T-helper 2 cell treated with Interferon-gamma antibody and Interleukin-4, amounts not matched to agents 5 μg/mL and 100 μg/mL, for 36 hours (primary cell): ENCODE measurements at regions not wholly inside any gene's neighbourhood (a gene's known extent, or its start where the extent isn't known, plus 50 kb on each side); places are given as distances from the start of the nearest gene placed in this dataset.
"Not testable (repeated sequence)": the region's sequence is repeated elsewhere in the genome, so short reads cannot be mapped to it uniquely, and the experiment has no call there.

Experiments
- DNase-seq: peaks from one replicate; pipeline ENCODE4 v3.0.0; 2021; ENCODE audit warnings: low spot score
- H3K27ac Mint-ChIP-seq: one replicate; pipeline ENCODE4 v1.8.0; 2021; ENCODE audit warnings: mild to moderate bottlenecking, mixed read lengths
- H3K27me3 Mint-ChIP-seq: one replicate; pipeline ENCODE4 v1.8.0; 2021; ENCODE audit warnings: low read depth, mixed read lengths
- H3K36me3 Mint-ChIP-seq: one replicate; pipeline ENCODE4 v1.8.0; 2021; ENCODE audit warnings: low read depth, mixed read lengths
- H3K4me1 Mint-ChIP-seq: one replicate; pipeline ENCODE4 v1.8.0; 2021; ENCODE audit warnings: low read depth, mixed read lengths
- H3K4me3 Mint-ChIP-seq: one replicate; pipeline ENCODE4 v1.8.0; 2022; ENCODE audit warnings: mild to moderate bottlenecking, moderate library complexity, mixed read lengths
- H3K9me3 Mint-ChIP-seq: one replicate; pipeline ENCODE4 v1.8.0; 2021; ENCODE audit warnings: mixed read lengths

DNA sequence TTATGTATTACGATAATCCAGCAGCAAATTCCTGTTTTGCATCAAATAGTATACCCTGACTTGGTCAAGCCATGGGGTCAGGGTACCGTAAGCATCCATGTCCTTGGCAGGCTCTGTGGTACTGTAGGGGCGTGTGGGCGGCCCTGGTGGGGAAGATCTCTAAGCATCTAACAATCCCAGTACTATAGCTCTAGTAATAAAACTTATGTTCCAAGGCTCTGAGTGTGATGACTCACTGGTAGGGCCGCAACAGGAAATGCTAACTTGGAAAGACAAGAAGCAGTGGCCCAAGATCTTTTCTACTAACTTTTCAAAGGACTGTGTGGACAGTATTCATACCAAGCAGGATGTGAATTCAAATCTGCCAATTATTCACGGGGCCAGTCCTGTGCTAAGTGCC lies 63.8 kb downstream of the CLEC18A start:
- H3K4me3 Mint-ChIP-seq, H3K27me3 Mint-ChIP-seq: not testable (repeated sequence)

DNA sequence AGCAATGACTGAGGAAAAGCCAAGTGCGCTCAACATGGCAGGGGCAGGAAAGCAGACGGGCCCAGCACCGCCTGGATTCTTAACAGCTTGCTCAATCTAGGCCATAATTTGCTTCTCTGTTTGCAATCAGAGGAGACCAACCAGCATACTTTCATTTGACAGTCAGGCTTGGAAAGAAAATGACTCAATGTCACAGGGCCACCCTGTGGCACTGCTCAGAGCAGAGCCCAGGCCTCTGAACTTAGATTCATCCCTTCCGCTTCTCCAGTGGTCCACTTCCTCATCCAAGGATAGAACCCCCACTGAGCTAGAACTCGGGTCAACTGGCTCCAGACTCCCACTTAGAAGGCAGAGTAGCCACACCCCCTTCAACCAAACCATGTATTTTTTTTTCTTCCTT lies 65.6 kb downstream of the CLEC18A start:
- not testable (repeated sequence) for DNase-seq, H3K4me3 Mint-ChIP-seq, H3K36me3 Mint-ChIP-seq, H3K4me1 Mint-ChIP-seq, H3K27me3 Mint-ChIP-seq, H3K9me3 Mint-ChIP-seq, H3K27ac Mint-ChIP-seq

More for the DNA sequence above, 63.8 kb downstream of the CLEC18A start:
- not testable (repeated sequence) for H3K9me3 Mint-ChIP-seq, H3K27ac Mint-ChIP-seq, H3K36me3 Mint-ChIP-seq, DNase-seq, H3K4me1 Mint-ChIP-seq

DNA sequence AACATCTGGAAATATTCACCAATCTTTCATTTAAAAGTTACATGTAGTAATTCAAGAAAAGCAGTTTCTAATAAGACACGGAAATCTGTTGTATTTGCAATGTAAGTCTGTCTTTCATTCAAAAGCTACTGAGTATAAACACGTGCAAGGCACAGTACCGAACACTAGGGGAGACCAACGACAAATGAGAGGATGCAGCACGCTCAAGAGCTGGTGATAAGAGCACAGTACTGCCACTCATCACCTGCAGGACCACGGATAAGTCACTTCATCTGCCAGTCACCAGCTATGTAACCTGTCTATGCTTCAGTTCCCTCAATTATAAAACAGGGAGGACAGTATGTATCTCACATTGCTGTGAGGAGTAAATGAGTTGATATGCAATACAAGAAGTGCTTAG lies 67.1 kb downstream of the CLEC18A start:
- DNase-seq, result peak; percentile 19
- H3K9me3 Mint-ChIP-seq, result no peaks in the 10 kb centered on the region
- no peak overlapping the region for H3K4me3 Mint-ChIP-seq
- H3K4me1 Mint-ChIP-seq, result peaks cover 3% of the 10 kb centered on the region
- no peaks in the 10 kb centered on the region for H3K27me3 Mint-ChIP-seq
- peaks cover 8% of the 10 kb centered on the region for H3K36me3 Mint-ChIP-seq
- H3K27ac Mint-ChIP-seq, result no peak overlapping the region

- not testable (repeated sequence) for H3K27ac Mint-ChIP-seq, H3K4me3 Mint-ChIP-seq, H3K4me1 Mint-ChIP-seq, H3K9me3 Mint-ChIP-seq, H3K36me3 Mint-ChIP-seq, H3K27me3 Mint-ChIP-seq, DNase-seq
These were observed 72.1 kb downstream of the CLEC18A start for GRCh38 chr16:70023207-70023606.

DNA sequence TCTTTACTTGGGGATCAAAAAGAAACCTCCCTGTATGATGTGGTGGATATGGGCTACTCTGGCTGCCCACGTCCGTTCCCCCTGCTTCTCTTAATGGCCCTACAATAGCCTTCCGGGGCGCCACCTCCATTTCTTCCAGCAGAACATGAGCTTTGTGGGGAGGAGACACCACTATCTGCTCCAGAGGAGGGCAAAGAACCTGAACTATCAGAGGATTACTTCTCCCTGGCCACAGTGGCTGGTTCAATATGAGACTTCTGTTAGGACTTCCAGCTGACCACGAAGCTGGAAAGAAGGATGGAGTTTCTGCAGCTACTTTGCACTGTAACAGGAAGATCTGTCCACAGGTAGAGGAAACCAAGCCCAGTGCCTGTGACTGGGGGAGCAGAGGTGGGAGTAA lies 72.8 kb downstream of the CLEC18A start:
- H3K9me3 Mint-ChIP-seq, H3K27ac Mint-ChIP-seq, H3K27me3 Mint-ChIP-seq, H3K36me3 Mint-ChIP-seq, H3K4me3 Mint-ChIP-seq, DNase-seq, H3K4me1 Mint-ChIP-seq: not testable (repeated sequence)

DNA sequence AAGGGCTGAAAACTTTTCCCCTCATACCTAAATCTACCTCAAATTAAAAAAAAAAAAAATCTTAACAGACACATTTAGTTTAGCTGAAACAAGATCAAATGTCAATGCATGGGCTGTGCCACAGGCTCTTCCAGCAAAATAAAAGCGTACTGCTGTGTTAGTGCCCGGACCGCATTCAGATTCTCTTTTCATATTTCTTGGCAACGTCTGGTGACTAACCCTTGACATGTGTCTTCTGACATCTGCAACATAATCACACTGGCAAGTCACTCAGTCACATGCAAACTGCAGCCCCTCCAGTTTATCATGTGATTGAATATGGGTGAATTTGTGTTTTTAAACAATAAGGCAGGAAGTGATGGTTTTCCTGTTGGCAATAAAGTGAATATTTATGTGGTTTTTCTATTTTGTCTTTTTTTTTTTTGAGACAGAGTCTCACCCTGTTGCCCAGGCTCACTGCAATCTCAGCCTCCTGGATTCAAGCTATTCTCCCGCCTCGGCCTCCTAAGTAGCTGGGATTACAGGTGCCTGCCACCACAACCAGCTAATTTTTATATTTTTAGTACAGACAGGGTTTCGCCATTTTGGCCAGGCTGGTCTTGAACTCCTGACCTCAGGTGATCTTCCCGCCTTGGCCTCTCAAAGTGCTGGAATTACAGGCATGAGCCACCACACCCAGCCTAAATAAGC lies 75.2 kb downstream of the CLEC18A start:
- H3K9me3 Mint-ChIP-seq, H3K36me3 Mint-ChIP-seq, H3K27me3 Mint-ChIP-seq, H3K4me3 Mint-ChIP-seq, H3K4me1 Mint-ChIP-seq: not testable (repeated sequence)
- DNase-seq, result peak; percentile 9
- peak overlapping the region; percentile 60 for H3K27ac Mint-ChIP-seq

GRCh38 chr16:70032906-70033305 lies 81.2 kb upstream of the PDPR start:
- DNase-seq, H3K4me3 Mint-ChIP-seq, H3K9me3 Mint-ChIP-seq, H3K36me3 Mint-ChIP-seq, H3K27ac Mint-ChIP-seq, H3K4me1 Mint-ChIP-seq, H3K27me3 Mint-ChIP-seq: not testable (repeated sequence)

GRCh38 chr16:70037913-70038312 lies 76.2 kb upstream of the PDPR start:
- not testable (repeated sequence) for H3K4me3 Mint-ChIP-seq, H3K27me3 Mint-ChIP-seq, H3K27ac Mint-ChIP-seq, H3K36me3 Mint-ChIP-seq, H3K9me3 Mint-ChIP-seq, DNase-seq, H3K4me1 Mint-ChIP-seq

DNA sequence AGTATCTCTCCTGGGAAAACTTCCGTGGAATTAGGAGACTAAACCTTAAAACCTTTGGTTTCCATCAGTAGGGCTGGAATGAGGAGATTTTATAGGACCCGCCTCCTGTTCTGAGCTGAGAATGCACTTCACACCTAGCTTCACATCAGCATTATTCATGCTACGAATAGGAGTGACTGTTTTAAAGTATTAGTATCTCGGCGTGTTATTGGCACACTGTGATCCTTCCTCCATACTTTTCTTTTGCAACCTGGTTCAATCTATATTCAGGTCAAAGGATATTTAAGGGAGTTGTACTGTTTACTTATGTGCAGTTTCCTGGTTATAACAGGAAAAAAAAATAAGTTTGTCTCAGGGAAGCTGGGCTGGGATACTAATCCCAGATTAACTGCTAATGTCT lies 73.6 kb upstream of the PDPR start:
- not testable (repeated sequence) for H3K4me1 Mint-ChIP-seq, H3K27me3 Mint-ChIP-seq, H3K4me3 Mint-ChIP-seq

DNA sequence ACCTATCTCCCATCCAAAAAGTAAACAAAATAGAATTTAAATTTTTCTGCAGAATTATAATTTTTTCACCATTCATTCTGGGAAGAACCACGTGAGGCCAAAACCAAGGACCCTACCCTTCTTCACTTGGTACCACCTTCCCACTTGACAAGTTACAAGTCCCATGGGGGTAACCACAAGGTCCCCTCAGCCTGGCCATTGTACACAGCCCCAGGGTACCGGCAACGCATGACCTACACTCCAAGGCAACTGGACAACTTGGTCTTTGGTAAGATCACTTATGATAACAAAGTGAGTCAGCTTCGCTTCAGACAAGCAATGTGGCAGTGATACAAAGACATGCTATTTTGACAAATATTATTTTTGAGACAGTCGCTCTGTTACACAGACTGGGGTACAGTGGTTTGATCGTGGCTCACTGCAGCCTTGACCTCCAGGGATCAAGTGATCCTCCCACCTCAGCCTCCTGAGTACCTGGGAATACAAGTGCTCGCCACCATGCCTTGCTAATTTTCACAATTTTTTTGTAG lies 70.5 kb upstream of the PDPR start:
- not testable (repeated sequence) for H3K27me3 Mint-ChIP-seq, H3K4me1 Mint-ChIP-seq, H3K9me3 Mint-ChIP-seq, H3K4me3 Mint-ChIP-seq, H3K27ac Mint-ChIP-seq, H3K36me3 Mint-ChIP-seq, DNase-seq

More for the DNA sequence above, 73.6 kb upstream of the PDPR start:
- H3K36me3 Mint-ChIP-seq, H3K9me3 Mint-ChIP-seq, DNase-seq, H3K27ac Mint-ChIP-seq: not testable (repeated sequence)

- DNase-seq, H3K4me3 Mint-ChIP-seq, H3K36me3 Mint-ChIP-seq, H3K9me3 Mint-ChIP-seq, H3K4me1 Mint-ChIP-seq, H3K27ac Mint-ChIP-seq, H3K27me3 Mint-ChIP-seq: not testable (repeated sequence)
These were observed 67.6 kb upstream of the PDPR start for GRCh38 chr16:70046560-70046959.

GRCh38 chr16:70048083-70048482 lies 66.0 kb upstream of the PDPR start:
- not testable (repeated sequence) for H3K4me3 Mint-ChIP-seq, DNase-seq, H3K27ac Mint-ChIP-seq, H3K27me3 Mint-ChIP-seq, H3K4me1 Mint-ChIP-seq, H3K36me3 Mint-ChIP-seq, H3K9me3 Mint-ChIP-seq

- not testable (repeated sequence) for H3K4me3 Mint-ChIP-seq, DNase-seq, H3K4me1 Mint-ChIP-seq, H3K27ac Mint-ChIP-seq, H3K9me3 Mint-ChIP-seq, H3K27me3 Mint-ChIP-seq, H3K36me3 Mint-ChIP-seq
These were observed 56.1 kb upstream of the PDPR start for GRCh38 chr16:70058056-70058455.

DNA sequence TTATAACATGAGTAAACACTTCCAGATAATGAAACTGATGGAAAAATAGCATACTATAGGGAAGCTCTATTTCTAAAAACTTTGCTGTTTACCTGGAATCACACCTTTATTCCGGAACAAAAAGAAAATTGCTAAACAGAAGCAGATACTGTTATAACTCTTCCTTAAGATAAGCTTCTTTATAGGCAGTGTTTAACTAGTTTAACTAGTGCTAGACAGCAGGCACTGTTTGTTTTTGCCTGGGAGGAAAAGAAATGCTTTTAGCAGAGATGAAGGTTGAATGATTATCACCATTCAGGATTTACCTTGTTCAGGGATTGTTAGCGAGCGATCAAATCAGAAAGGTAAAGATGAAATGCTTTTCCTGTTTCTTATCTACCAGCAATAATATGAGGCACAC lies 54.7 kb upstream of the PDPR start:
- not testable (repeated sequence) for H3K4me1 Mint-ChIP-seq, H3K36me3 Mint-ChIP-seq, H3K27me3 Mint-ChIP-seq, H3K27ac Mint-ChIP-seq, DNase-seq, H3K9me3 Mint-ChIP-seq, H3K4me3 Mint-ChIP-seq

- not testable (repeated sequence) for H3K27me3 Mint-ChIP-seq, DNase-seq, H3K36me3 Mint-ChIP-seq, H3K9me3 Mint-ChIP-seq, H3K4me1 Mint-ChIP-seq, H3K27ac Mint-ChIP-seq, H3K4me3 Mint-ChIP-seq
These were observed 53.6 kb upstream of the PDPR start for GRCh38 chr16:70060521-70061027.
